ENCODE measurements at regions not wholly inside any gene's neighbourhood (a gene's known extent, or its start where the extent isn't known, plus 50 kb on each side); places are given as distances from the start of the nearest gene placed in this dataset.

GRCh38 chr11:95516786-95517185, 272.8 kb downstream of the FAM76B start:
- no peak overlapping the region for H3K4me3 Mint-ChIP-seq
- ChIA-PET CTCF (interaction anchor here (1.1 kb wide), 1 partner anchor 10 kb away, joined by 3 read pairs; no protein-coding TSS in a partner anchor), POLR2A (no interaction called here)
- intact Hi-C loops (cut with DNase I, micrococcal nuclease), result no loop called here
- TF ChIP-seq CTCF (IDR thresholded peaks at IDR 0.05), result no peak
- H3K27me3 Mint-ChIP-seq, result no peaks in the 10 kb centered on the region
- DNase-seq (no peak), ATAC-seq (ENCODE audit: poor library complexity) (no peak)
- H3K27ac Mint-ChIP-seq, result no peak overlapping the region
- H3K9me3 Mint-ChIP-seq, result no peaks in the 10 kb centered on the region
- H3K36me3 ChIP-seq (ENCODE audit: insufficient read depth, low read length), result no peaks in the 10 kb centered on the region
- H3K27ac ChIP-seq (ENCODE audit: low read depth in 1 of 2, low read length in 2 of 2), result no peak overlapping the region
- H3K27me3 ChIP-seq (ENCODE audit: control insufficient read depth in 1 of 2, insufficient read depth in 2 of 2, low read length in 2 of 2), result no peaks in the 10 kb centered on the region
- no peak overlapping the region for H3K4me3 ChIP-seq (ENCODE audit: low read length)
- no peaks in the 10 kb centered on the region for H3K9me3 ChIP-seq (ENCODE audit: control insufficient read depth in 1 of 2, insufficient read depth in 1 of 2, low read length in 2 of 2)
- H3K4me1 Mint-ChIP-seq (ENCODE audit: low read depth), result no peaks in the 10 kb centered on the region
- no peaks in the 10 kb centered on the region for H3K36me3 Mint-ChIP-seq (ENCODE audit: low read depth)
- no peaks in the 10 kb centered on the region for H3K4me1 ChIP-seq (ENCODE audit: insufficient read depth, low read length)

- intact Hi-C loops (cut with DNase I, micrococcal nuclease), result no loop called here
- H3K9me3 Mint-ChIP-seq, result no peaks in the 10 kb centered on the region
- H3K27me3 ChIP-seq (ENCODE audit: control insufficient read depth in 1 of 2, insufficient read depth in 2 of 2, low read length in 2 of 2), result no peaks in the 10 kb centered on the region
- no peaks in the 10 kb centered on the region for H3K9me3 ChIP-seq (ENCODE audit: control insufficient read depth in 1 of 2, insufficient read depth in 1 of 2, low read length in 2 of 2)
- ATAC-seq (ENCODE audit: poor library complexity), result no peak
- no peaks in the 10 kb centered on the region for H3K27me3 Mint-ChIP-seq
- H3K4me1 ChIP-seq (ENCODE audit: insufficient read depth, low read length), result no peaks in the 10 kb centered on the region
- H3K4me3 Mint-ChIP-seq, result no peak overlapping the region
- H3K4me1 Mint-ChIP-seq (ENCODE audit: low read depth), result no peaks in the 10 kb centered on the region
- ChIA-PET POLR2A (no interaction called here), CTCF (interaction anchor here (1.1 kb wide), 1 partner anchor 9 kb away, joined by 3 read pairs; no protein-coding TSS in a partner anchor)
- no peak overlapping the region for H3K4me3 ChIP-seq (ENCODE audit: low read length)
- no peaks in the 10 kb centered on the region for H3K36me3 ChIP-seq (ENCODE audit: insufficient read depth, low read length)
- no peak for DNase-seq
- no peak overlapping the region for H3K27ac ChIP-seq (ENCODE audit: low read depth in 1 of 2, low read length in 2 of 2)
- no peak for TF ChIP-seq CTCF (IDR thresholded peaks at IDR 0.05)
- H3K27ac Mint-ChIP-seq, result no peak overlapping the region
- no peaks in the 10 kb centered on the region for H3K36me3 Mint-ChIP-seq (ENCODE audit: low read depth)
Measured at GRCh38 chr11:95516175-95516574, 273.4 kb downstream of the FAM76B start.

- H3K27ac Mint-ChIP-seq, result no peak overlapping the region
- H3K4me1 Mint-ChIP-seq (ENCODE audit: low read depth), result no peaks in the 10 kb centered on the region
- POLR2A ChIA-PET, result no interaction called here
- no peak for DNase-seq
- Histone ChIP-seq H3K36me3 (ENCODE audit: insufficient read depth, low read length) (no peaks in the 10 kb centered on the region), H3K4me1 (ENCODE audit: insufficient read depth, low read length) (no peaks in the 10 kb centered on the region), H3K27ac (ENCODE audit: low read depth in 1 of 2, low read length in 2 of 2) (no peak overlapping the region), H3K9me3 (ENCODE audit: control insufficient read depth in 1 of 2, insufficient read depth in 1 of 2, low read length in 2 of 2) (no peaks in the 10 kb centered on the region), H3K27me3 (ENCODE audit: control insufficient read depth in 1 of 2, insufficient read depth in 2 of 2, low read length in 2 of 2) (no peaks in the 10 kb centered on the region), H3K4me3 (ENCODE audit: low read length) (no peak overlapping the region)
- H3K4me3 Mint-ChIP-seq, result no peak overlapping the region
- CTCF ChIA-PET, result no interaction called here
- TF ChIP-seq CTCF (IDR thresholded peaks at IDR 0.05), result no peak
- H3K9me3 Mint-ChIP-seq, result no peaks in the 10 kb centered on the region
- H3K36me3 Mint-ChIP-seq (ENCODE audit: low read depth), result no peaks in the 10 kb centered on the region
- no peak for ATAC-seq (ENCODE audit: poor library complexity)
- no peaks in the 10 kb centered on the region for H3K27me3 Mint-ChIP-seq
- intact Hi-C loops (cut with DNase I, micrococcal nuclease), result no loop called here
Measured at GRCh38 chr11:95515371-95515770, 274.2 kb downstream of the FAM76B start.
